Upper lobe of left lung (tissue), 6 donors: ENCODE measurements at regions not wholly inside any gene's neighbourhood (a gene's known extent, or its start where the extent isn't known, plus 50 kb on each side); places are given as distances from the start of the nearest gene placed in this dataset.

Experiments used
- ATAC-seq, 2 donors: fragments of 200-7000 bp; cut with Tn5 transposase; one replicate each; pipeline ENCODE4 v1.9.1; 2022; ENCODE audit warnings: mild to moderate bottlenecking in 2 of 2, moderate library complexity in 2 of 2; ENCODE audit not compliant: low FRiP score in 2 of 2
- DNase-seq, 2 donors: peaks; one replicate each; pipeline ENCODE4 v3.0.0-alpha.2; 2019 to 2020
- H3K27ac ChIP-seq, 4 donors: fragments of 200-600 bp; sonication (generic); one replicate each; pipeline ENCODE4 v1.5.1; 2016 to 2019
- H3K27me3 ChIP-seq, 4 donors: fragments of 200-600 bp; sonication (generic); one replicate each; pipeline ENCODE4 v1.5.1; 2017 to 2019
- H3K36me3 ChIP-seq, 4 donors: fragments of 200-600 bp; sonication (generic); one replicate each; pipeline ENCODE4 v1.5.1; 2016 to 2019
- H3K4me1 ChIP-seq, 4 donors: fragments of 200-600 bp; sonication (generic); one replicate each; pipeline ENCODE4 v1.5.1; 2018 to 2019
- H3K4me3 ChIP-seq, 4 donors: fragments of 200-600 bp; sonication (generic); one replicate each; pipeline ENCODE4 v1.5.1; 2017 to 2019; ENCODE audit warnings: mild to moderate bottlenecking in 2 of 4, moderate library complexity in 1 of 4
- H3K9me3 ChIP-seq, 4 donors: fragments of 200-600 bp; sonication (generic); one replicate each; pipeline ENCODE4 v1.5.1; 2018 to 2019
- CTCF ChIP-seq, 6 experiments: fragments of 450-650 bp in 4 of 6; fragments of 200-600 bp in 2 of 6; sonication (generic) in 2 of 6; IDR thresholded peaks; one replicate each; pipeline ENCODE4 v1.5.1; 2016 to 2019; ENCODE audit warnings: antibody characterized with exemption in 6 of 6
- EP300 ChIP-seq, 4 donors: sonication (generic); formaldehyde crosslinking; IDR thresholded peaks; one replicate each; pipeline ENCODE4 v1.5.1; 2017; ENCODE audit warnings: antibody characterized with exemption in 4 of 4, control low read depth in 2 of 4
- POLR2A ChIP-seq, 4 donors: fragments of 450-650 bp; IDR thresholded peaks; one replicate each; pipeline ENCODE4 v1.5.1; 2016 to 2017; ENCODE audit warnings: antibody characterized with exemption in 4 of 4, mild to moderate bottlenecking in 2 of 4
- POLR2AphosphoS5 ChIP-seq, 2 donors: sonication (generic); formaldehyde crosslinking; IDR thresholded peaks; one replicate each; pipeline ENCODE4 v1.5.1; 2017; ENCODE audit warnings: antibody characterized with exemption in 2 of 2
- WGBS, 2 donors: methylation state at CpG; one replicate each; pipeline ENCODE4 v1.1.5; 2017 to 2018; 5-methylcytosine and 5-hydroxymethylcytosine counted together
- donor health status: DM: no; HTN: no; CAD: no; lungs with moderate emphysema.
- donor health status: DM: no; HTN: yes; CAD: no; lungs with severe emphysema.

GRCh38 chrX:28321286-28321685, 266.0 kb upstream of the IL1RAPL1 start:
- TF ChIP-seq POLR2AphosphoS5 (IDR thresholded peaks at IDR 0.05) (no peak), POLR2A (IDR thresholded peaks at IDR 0.05) (no peak), EP300 (IDR thresholded peaks at IDR 0.05) (no peak), CTCF (IDR thresholded peaks at IDR 0.05) (no peak)
- no peak overlapping the region for H3K4me3 ChIP-seq
- no peak for DNase-seq
- H3K36me3 ChIP-seq, result no peaks in the 10 kb centered on the region
- ATAC-seq, result no peak
- H3K27ac ChIP-seq, result no peak overlapping the region
- no peaks in the 10 kb centered on the region for H3K9me3 ChIP-seq
- no peaks in the 10 kb centered on the region for H3K27me3 ChIP-seq
- H3K4me1 ChIP-seq, result no peaks in the 10 kb centered on the region
- 53 to 66% methylated on average over 2 of the region's 2 CpGs for WGBS, 2 donors

GRCh38 chrX:28312965-28313364, 274.3 kb upstream of the IL1RAPL1 start:
- Histone ChIP-seq H3K9me3 (no peaks in the 10 kb centered on the region), H3K4me3 (no peak overlapping the region), H3K36me3 (no peaks in the 10 kb centered on the region), H3K4me1 (no peaks in the 10 kb centered on the region), H3K27ac (no peak overlapping the region), H3K27me3 (no peaks in the 10 kb centered on the region)
- no peak for ATAC-seq
- DNase-seq, result no peak
- WGBS, 2 donors, result 61 to 67% methylated on average over 3 of the region's 3 CpGs
- TF ChIP-seq CTCF (IDR thresholded peaks at IDR 0.05) (no peak), EP300 (IDR thresholded peaks at IDR 0.05) (no peak), POLR2AphosphoS5 (IDR thresholded peaks at IDR 0.05) (no peak), POLR2A (IDR thresholded peaks at IDR 0.05) (no peak)

- DNase-seq (no peak), ATAC-seq (no peak)
- Histone ChIP-seq H3K36me3 (no peaks in the 10 kb centered on the region), H3K4me3 (no peak overlapping the region), H3K27me3 (no peaks in the 10 kb centered on the region), H3K4me1 (no peaks in the 10 kb centered on the region), H3K27ac (no peak overlapping the region), H3K9me3 (no peaks in the 10 kb centered on the region)
- 69 to 81% methylated on average over 3 of the region's 3 CpGs for WGBS, 2 donors
- no peak for TF ChIP-seq CTCF (IDR thresholded peaks at IDR 0.05)
- TF ChIP-seq POLR2AphosphoS5 (IDR thresholded peaks at IDR 0.05), result no peak
- no peak for TF ChIP-seq POLR2A (IDR thresholded peaks at IDR 0.05)
- TF ChIP-seq EP300 (IDR thresholded peaks at IDR 0.05), result no peak
Observed at GRCh38 chrX:28312259-28312658, 275.0 kb upstream of the IL1RAPL1 start.

GRCh38 chrX:28311466-28311865, 275.8 kb upstream of the IL1RAPL1 start:
- H3K9me3 ChIP-seq, result no peaks in the 10 kb centered on the region
- H3K27ac ChIP-seq, result no peak overlapping the region
- H3K4me1 ChIP-seq, result no peaks in the 10 kb centered on the region
- H3K4me3 ChIP-seq, result no peak overlapping the region
- DNase-seq, result no peak
- no peak for ATAC-seq
- H3K27me3 ChIP-seq, result no peaks in the 10 kb centered on the region
- WGBS, 2 donors, result 12 to 55% methylated on average over 3 of the region's 3 CpGs
- no peaks in the 10 kb centered on the region for H3K36me3 ChIP-seq
- TF ChIP-seq POLR2AphosphoS5 (IDR thresholded peaks at IDR 0.05) (no peak), EP300 (IDR thresholded peaks at IDR 0.05) (no peak), CTCF (IDR thresholded peaks at IDR 0.05) (no peak), POLR2A (IDR thresholded peaks at IDR 0.05) (no peak)

- Histone ChIP-seq H3K4me3 (no peak overlapping the region), H3K9me3 (no peaks in the 10 kb centered on the region), H3K4me1 (no peaks in the 10 kb centered on the region), H3K36me3 (no peaks in the 10 kb centered on the region), H3K27me3 (no peaks in the 10 kb centered on the region), H3K27ac (no peak overlapping the region)
- ATAC-seq, result no peak
- WGBS, 2 donors, result 57 to 58% methylated on average over 2 of the region's 2 CpGs
- TF ChIP-seq CTCF (IDR thresholded peaks at IDR 0.05) (no peak), EP300 (IDR thresholded peaks at IDR 0.05) (no peak), POLR2A (IDR thresholded peaks at IDR 0.05) (no peak), POLR2AphosphoS5 (IDR thresholded peaks at IDR 0.05) (no peak)
- no peak for DNase-seq
Observed at GRCh38 chrX:28303486-28303885, 283.8 kb upstream of the IL1RAPL1 start.
